GM20431 (cell line): ENCODE measurements at regions not wholly inside any gene's neighbourhood (a gene's known extent, or its start where the extent isn't known, plus 50 kb on each side); places are given as distances from the start of the nearest gene placed in this dataset.

Experiments
- in situ Hi-C: fragments of 300-500 bp; cut with MseI, MboI; formaldehyde crosslinking; loops from one replicate; pipeline ENCODE4 v1.15.0; 2020; ENCODE audit warnings: low sequenced_read_pairs; ENCODE audit not compliant: unreplicated experiment

GRCh38 chr2:217466805-217467204, 536.0 kb downstream of the TNS1 start:
- in situ Hi-C loops: no loop called here

GRCh38 chr2:217466104-217466503, 536.7 kb downstream of the TNS1 start:
- in situ Hi-C loops: no loop called here

- in situ Hi-C loops: no loop called here
Measured at GRCh38 chr2:217465100-217465499, 537.7 kb downstream of the TNS1 start.

GRCh38 chr2:217463402-217464075, 539.3 kb downstream of the TNS1 start:
- in situ Hi-C loops: no loop called here

- in situ Hi-C loops: no loop called here
Measured at GRCh38 chr2:217462121-217462520, 540.7 kb downstream of the TNS1 start.

GRCh38 chr2:217461674-217462073, 541.1 kb downstream of the TNS1 start:
- in situ Hi-C loops: no loop called here

- in situ Hi-C loops: no loop called here
Measured at GRCh38 chr2:217459680-217460405, 543.0 kb downstream of the TNS1 start.

- in situ Hi-C loops: no loop called here
Measured at GRCh38 chr2:217459016-217459415, 543.8 kb downstream of the TNS1 start.

GRCh38 chr2:217456016-217456415, 546.8 kb downstream of the TNS1 start:
- in situ Hi-C loops: no loop called here

- in situ Hi-C loops: no loop called here
Measured at GRCh38 chr2:217452928-217453327, 549.9 kb downstream of the TNS1 start.

GRCh38 chr2:217451666-217452065, 551.1 kb downstream of the TNS1 start:
- in situ Hi-C loops: no loop called here

- in situ Hi-C loops: no loop called here
Measured at GRCh38 chr2:217449444-217449843, 553.4 kb downstream of the TNS1 start.

- in situ Hi-C loops: no loop called here
Measured at GRCh38 chr2:217448860-217449259, 553.9 kb downstream of the TNS1 start.

- in situ Hi-C loops: no loop called here
Measured at GRCh38 chr2:217445723-217446122, 557.1 kb downstream of the TNS1 start.

GRCh38 chr2:217444932-217445331, 557.9 kb downstream of the TNS1 start:
- in situ Hi-C loops: no loop called here

GRCh38 chr2:217444509-217444908, 558.3 kb downstream of the TNS1 start:
- in situ Hi-C loops: no loop called here

GRCh38 chr2:217443601-217444000, 559.2 kb downstream of the TNS1 start:
- in situ Hi-C loops: no loop called here

GRCh38 chr2:217440000-217440399, 562.8 kb downstream of the TNS1 start:
- in situ Hi-C loops: no loop called here

GRCh38 chr2:217438821-217439220, 564.0 kb downstream of the TNS1 start:
- in situ Hi-C loops: no loop called here

- in situ Hi-C loops: no loop called here
Measured at GRCh38 chr2:217438136-217438535, 564.7 kb downstream of the TNS1 start.

GRCh38 chr2:217437290-217437870, 565.4 kb downstream of the TNS1 start:
- in situ Hi-C loops: no loop called here
